ENCODE measurements at regions not wholly inside any gene's neighbourhood (a gene's known extent, or its start where the extent isn't known, plus 50 kb on each side); places are given as distances from the start of the nearest gene placed in this dataset.

DNA sequence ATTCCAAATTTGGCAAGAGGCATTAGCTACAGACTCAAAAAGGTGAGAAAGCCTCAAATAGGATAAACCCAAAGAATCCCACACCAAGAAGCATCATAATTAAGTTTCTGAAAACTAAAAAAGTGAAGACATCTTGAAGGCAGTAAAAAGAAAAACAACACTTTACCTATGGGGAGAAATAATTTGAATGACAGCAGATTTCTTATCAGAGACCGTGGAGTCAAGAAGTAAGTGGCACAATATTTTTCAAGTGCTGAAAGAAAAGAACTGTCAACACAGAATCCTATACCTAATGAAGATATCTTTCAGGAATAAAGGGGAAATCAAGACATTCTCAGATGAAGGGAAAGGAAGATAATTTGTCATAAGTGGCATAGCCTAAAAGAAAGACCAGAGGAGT, 193.3 kb upstream of the CHD6 start:
- no peak for DNase-seq (ENCODE audit: extremely low read depth in 1 of 2, low read depth in 1 of 2)

DNA sequence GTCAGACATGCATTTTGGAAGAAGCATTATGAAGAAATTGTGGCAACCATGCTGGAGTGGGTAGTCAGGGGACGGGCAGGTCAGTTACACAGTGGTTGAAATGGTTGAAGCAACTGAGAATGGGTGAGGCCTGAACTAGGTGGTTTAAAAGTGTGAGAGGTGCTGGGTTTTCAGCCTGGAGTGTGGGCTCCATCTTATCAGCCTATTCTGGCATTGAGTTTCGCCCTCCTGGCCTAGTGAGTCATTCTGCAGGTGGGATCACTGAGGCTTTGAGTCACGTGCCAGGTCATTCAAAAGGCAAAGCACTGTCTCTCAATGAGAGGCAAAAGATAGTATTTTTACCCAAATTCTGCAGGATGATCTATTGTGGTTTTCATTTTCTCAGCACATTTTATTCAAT, 181.9 kb upstream of the CHD6 start:
- DNase-seq (ENCODE audit: extremely low read depth in 1 of 2, low read depth in 1 of 2), result no peak

DNA sequence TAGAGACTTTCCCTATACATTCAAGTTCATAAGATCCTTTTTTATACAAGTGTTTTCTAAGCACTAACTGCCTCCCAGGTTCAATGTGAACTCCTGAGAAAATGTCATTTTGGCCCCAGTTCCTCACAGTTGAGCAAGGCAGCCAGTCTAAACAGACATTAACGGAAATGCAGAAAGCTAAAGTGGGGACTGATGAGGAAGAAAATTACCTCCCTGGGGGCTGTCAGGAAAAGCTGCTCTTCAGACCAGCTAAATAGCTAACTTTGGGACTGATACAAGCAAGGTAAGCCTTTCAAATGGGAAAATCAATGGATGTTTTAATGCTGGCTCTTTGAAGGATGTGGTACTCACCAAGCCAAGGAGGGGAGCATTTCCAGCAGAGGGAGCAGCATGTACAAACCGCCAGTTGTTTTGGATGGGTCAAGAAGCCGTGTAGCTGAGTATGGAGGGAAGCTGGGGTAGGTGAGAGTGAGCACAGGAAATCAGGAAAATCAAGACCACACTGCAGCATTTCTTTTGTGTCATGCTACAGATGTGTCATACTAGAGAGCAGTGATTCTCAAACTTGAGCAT, 180.8 kb upstream of the CHD6 start:
- DNase-seq (ENCODE audit: extremely low read depth in 1 of 2, low read depth in 1 of 2), result no peak

DNA sequence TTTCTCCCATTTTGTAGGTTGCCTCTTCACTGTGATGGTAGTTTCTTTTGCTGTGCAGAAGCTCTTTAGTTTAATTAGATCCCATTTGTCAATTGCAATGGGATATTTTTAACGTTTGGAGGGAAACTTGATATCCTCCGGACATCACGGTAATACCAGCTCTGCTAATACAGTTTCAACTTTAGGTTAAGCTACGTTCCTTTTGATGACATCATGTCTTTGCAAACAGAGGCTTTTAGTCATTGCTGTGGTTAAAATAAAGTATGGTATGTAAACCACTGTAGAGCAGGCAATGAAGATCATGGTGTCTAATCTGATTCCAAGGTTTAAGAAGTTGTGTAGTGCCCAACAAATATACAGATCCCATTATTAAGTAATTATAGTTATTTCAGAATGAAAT, 168.0 kb upstream of the CHD6 start:
- no peak for DNase-seq (ENCODE audit: extremely low read depth in 1 of 2, low read depth in 1 of 2)

DNA sequence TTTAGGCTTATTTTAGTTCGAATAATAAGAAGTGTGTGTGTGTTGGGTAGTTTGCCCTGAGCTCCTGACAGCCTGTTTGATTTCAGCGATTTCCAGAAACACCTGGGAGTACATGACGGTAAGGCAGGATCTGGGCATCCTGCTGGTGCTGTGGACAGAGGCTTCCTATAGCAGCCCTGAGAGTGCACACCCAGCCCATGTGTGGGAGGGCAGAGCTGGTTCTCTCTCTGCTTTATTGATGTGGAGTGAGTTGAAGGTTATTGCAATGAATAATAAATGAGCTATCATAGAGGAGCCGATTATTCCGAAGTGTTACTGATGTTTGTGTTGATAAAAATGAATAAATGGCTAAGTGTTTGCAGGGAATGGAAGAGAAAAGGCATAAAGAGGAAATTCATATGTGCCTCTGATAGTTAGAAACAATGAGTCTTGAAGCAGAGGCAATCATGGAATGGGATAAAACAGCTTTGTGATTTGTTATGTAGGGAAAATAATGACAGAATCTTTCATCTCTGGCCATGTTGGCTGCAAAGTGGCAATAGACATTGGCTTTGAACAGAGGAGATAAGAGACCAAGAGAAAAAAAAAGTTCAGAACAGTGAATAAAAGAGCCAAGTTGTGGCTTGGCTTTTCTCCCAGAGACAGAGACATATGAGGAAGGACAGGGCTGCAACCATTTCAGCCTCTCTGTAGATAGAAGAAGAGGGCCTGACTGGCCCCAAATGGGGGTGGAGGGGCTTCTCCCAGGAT, 166.2 kb upstream of the CHD6 start:
- no peak for DNase-seq (ENCODE audit: extremely low read depth in 1 of 2, low read depth in 1 of 2)

DNA sequence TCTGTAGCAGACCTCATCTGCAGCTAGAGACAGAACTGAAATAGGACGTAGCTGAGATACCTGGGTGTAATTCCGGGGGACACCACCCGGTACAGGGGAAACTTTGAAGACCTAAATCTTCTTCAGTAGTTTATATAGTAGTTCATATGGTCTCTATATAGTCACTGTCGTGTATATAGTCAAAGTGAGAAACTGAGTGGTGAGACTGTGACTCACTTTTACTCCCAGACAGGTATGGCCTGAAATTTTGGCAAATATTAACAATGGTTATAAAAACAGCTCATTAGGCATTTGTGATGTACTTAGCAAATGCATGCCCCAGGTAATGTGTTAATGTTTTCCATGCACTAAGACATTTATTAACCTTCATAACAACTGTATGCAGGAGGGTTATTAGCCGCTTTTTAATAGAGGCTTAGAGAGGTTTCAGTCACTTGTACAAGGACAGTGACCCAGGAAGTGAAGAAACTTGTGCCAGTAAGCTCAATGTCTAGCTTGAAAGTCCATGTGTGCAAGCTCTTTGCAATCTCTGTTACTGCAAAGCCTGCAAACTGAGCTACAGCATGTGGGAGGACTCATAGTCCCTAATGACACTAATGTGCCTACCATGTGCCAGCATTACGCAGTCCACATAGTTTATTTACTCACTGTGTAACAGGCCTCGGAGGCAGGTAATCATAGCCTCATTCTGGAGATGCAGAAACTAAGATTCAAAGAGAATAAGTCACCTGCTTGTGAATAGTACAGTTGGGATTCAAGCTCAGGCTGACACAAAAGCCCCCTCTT, 165.4 kb upstream of the CHD6 start:
- DNase-seq (ENCODE audit: extremely low read depth in 1 of 2, low read depth in 1 of 2), result no peak

DNA sequence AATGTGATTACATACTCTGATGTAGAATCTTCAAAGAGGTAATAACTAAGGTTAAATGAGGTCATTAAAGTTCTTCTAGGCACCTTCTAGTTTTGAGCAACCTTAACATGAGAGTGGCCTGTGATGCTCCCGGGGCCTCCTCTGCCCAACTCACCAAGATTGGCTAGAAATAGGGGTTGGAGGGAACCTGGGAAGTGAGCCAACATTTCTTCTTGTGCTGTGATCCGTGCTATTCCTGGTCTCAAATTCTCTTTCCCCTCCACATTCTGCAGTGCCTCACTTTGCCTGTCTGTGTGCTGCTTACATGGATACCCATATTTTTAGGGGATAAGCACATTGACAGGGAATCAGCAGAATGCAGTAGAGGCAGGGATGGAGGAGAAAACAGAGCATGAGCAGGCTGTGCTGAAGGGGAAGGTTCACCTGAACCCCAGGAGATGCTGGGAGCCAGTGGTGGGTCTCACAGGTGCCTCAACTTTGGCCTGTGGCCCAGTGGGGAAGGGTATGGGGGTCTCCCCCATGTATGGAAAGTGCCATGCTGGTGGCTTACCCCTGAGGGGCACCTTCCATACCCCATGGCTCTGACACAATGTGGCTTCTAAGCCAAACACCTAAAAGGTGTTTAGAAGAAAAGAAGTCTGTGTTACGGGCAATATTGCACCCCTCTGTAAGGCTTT, 164.7 kb upstream of the CHD6 start:
- no peak for DNase-seq (ENCODE audit: extremely low read depth in 1 of 2, low read depth in 1 of 2)

DNA sequence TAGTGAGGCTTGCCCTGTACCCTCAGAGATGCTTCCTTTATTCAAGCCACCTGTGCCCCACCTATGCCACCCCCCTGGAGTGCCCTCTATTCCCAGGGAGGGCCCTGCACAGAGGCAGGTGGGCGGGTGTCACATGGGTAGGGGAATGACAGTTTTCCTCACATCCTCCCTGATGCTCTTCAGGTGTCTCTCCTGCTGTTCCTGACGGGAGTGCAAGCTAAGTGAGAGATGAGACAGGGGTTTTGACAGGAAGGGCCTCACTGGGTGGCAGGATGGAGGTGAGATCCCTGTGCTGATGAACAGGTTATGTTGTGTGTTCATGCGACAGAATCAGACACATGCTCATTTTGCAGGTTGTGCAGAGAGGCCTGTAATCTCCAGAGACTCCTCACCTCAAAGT, 164.1 kb upstream of the CHD6 start:
- DNase-seq (ENCODE audit: extremely low read depth in 1 of 2, low read depth in 1 of 2), result no peak

DNA sequence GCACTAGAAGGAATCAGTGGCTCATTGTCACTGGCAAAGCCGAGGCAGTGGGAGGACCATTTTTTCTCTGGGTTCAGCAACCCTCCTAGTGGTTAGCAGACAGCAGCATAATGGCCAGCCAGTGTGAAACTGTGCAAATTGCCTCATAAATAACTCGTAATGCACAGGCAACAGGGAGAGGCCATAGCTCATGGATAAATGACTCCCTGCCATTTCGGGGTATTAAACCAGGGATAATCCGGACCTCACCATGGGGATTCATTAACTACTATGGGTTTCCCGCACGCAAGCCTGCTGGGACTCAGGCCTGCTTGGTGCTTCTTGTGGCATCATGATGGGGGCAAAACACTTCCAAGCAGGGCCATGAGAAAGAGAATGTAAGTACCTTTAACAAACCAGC, 158.2 kb upstream of the CHD6 start:
- DNase-seq (ENCODE audit: extremely low read depth in 1 of 2, low read depth in 1 of 2), result no peak

DNA sequence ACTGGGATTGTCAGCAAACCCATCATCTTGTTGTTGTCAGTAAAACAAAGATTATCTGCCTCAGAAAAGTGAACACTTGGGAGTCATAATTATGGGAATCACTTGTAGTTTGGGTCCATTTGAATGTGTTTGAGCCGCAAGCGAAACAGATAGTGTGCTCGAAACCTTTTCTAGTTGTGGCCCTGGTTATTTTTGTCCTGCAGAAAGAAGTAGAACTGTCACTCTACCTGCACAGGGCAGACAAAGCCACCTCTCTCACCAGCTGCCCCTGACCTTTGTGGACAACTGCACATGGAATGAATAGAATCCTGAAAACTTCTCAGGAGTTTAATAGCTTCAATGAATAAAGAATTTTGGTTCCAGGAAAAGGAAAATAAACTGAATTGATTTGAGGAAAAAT, 156.1 kb upstream of the CHD6 start:
- DNase-seq (ENCODE audit: extremely low read depth in 1 of 2, low read depth in 1 of 2), result no peak

DNA sequence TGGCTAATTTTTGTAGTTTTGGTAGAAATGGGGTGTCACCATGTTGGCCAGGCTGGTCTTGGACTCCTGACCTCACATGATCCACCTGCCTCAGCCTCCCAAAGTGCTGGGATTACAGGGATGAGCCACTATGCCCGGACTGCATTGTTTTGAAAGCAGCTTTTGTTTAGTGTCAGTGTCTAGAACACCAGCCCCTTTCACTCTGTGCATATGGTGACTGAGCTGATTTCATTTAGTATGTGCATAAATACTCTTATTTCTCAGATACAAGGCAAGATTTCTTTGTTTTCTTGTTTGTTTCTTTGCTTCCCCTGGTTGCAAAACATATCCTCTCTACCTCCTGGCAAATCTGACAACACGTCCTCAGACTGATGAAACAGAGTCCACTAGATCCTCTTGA, 152.8 kb upstream of the CHD6 start:
- no peak for DNase-seq (ENCODE audit: extremely low read depth in 1 of 2, low read depth in 1 of 2)

DNA sequence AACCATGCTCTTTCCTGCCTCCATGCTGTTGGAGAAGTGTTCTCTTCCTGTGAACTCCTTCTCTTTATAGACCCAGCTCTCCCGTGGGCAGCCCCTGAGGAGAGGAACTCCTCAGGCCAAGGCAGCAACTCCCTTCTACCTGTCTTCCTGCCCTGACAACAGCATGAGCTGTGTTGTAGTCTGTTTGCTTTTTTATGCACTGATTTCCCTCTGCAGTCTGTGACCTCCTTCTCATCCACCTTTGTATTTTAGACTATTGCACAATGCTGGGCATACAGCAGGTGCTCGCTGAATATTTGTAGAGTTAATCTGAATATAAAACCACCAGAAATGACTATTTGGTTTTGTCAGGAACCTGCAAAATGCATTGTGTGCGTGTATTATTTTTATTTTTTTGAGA, 152.2 kb upstream of the CHD6 start:
- DNase-seq (ENCODE audit: extremely low read depth in 1 of 2, low read depth in 1 of 2), result no peak

DNA sequence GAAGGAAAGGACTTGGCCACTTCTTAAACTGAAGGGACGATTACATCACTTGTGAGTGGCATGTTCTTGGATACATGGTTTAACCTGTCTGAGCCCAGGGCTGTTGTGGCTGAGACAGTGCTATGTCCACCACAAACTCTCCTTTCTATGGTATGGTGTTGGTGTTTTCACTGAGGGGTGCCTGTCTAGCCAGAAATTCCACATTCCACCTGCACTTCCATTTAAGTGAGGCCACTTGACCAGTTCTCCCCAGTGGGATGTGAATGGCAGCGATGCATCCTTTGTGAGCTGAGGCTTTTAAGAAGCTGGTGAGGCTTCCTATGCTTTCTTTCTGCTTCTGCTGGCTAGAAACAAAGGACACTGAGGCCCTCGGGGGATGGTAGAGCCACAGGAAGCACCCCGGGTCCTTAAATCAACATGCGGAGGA, 151.4 kb upstream of the CHD6 start:
- DNase-seq (ENCODE audit: extremely low read depth in 1 of 2, low read depth in 1 of 2), result no peak

DNA sequence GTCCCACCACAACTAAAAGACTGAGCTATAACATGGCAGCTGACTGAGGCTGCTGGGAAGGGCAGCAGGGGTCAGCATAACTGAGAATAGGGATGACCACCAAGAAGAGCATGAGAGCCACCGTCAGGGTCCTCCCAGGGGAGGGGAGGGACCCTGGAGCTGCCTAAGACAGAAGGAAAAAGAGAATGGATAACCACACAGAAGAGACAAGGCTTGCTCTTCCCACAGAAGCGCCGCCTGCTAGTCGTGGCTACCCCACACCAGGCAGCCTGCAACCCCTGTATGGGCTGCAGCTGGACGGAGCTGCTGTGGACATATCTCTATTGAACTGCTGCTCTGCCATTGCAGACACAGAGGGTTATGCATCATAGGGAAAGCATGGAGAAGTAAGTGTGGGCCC, 132.0 kb upstream of the CHD6 start:
- DNase-seq (ENCODE audit: extremely low read depth in 1 of 2, low read depth in 1 of 2), result no peak

DNA sequence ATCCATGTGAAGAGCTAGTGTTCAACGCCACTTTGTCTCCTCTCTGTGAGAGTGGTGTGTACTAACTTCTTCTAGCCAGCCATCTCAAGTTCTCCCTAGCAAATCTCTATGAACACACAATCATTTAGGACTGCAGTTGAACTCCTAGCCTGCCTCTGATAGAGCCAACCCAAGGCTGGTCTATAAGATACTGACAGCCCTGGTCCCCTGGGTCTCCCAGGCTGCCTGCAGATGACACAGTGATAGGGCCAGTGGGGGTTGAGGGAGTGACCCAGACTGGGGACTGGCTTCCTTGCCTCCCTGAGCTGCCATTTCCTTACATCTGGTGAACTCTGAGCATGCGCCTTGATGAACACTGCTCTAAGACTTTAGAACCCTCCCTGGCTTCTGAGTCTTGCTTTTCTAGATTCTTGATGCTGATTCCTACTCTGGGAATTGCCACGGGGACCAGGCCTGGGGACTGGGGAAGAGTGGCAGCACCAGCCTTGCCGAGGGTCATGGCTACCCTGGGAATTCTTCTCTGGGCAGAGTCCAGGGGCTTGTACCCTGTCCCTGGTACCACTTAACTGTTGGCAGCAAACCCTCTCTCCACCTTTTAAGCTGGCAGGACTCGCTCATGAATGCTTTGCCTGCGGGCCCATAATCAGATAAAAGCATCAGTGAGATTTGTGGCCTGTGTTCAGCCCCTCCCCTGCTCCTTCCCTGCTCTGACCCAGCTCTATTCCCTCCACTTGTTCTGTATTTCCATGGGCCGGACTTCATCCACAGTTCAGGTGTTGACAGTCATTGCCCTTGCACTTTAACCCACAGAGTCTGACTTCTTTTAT, 130.8 kb upstream of the CHD6 start:
- DNase-seq (ENCODE audit: extremely low read depth in 1 of 2, low read depth in 1 of 2), result no peak

DNA sequence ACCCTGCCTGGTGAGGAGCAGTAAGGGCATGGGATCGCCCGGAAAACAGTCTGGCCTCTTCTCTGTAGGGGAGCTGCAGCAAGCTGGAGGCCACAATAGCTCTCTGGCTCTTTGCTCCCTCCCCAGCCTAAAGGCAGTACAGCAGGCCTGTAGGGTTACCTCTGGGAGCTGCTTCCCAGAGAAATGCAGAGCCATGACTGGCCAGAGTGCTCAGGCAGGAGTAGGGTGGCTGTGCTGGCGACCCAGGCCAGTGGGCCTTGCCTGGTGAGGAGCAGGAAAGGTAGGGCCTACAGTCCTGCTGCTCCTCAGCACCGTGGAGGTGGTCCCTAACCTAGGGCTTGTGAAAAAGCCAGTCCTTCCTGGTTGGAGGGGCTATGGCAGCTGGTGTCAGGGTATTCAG, 129.9 kb upstream of the CHD6 start:
- DNase-seq (ENCODE audit: extremely low read depth in 1 of 2, low read depth in 1 of 2), result no peak

DNA sequence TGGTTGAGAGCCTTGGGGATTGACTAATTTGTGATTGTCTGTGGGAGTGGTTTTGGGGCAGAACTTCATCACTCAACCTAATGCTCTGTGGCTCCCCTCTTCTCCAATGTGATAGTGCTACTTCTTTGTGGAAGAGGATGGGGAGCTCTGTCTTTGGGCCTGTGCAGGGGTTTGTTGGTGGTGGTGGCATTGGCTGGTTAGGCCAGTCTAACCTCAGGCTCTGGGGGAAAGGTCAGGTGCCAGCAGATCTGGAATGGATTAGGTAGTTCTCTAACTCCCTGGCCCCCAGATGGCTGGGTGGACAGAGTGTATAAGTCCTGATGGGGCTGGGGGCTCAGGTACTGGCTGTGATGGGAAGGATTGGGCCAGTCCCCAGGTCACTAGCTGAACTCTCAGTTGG, 129.0 kb upstream of the CHD6 start:
- DNase-seq (ENCODE audit: extremely low read depth in 1 of 2, low read depth in 1 of 2), result no peak

DNA sequence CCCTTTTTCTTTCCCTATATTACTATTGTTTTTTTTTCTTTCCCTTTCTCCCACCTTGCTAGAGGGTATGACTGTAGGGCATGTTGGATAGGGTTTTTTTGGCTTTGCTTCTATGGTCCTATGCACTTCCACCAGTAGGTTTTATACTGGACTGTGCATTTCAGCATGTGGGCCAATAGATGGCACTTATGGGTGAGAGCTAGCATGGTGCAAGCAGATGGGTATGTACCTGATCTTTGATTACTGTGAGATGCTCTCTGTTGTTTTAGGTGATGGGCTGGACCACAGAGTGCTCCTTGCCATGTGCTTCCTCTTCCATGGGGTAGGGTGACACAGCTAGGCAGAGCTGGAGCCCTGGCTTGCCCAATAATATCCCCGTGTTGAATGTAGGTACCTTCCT, 128.5 kb upstream of the CHD6 start:
- no peak for DNase-seq (ENCODE audit: extremely low read depth in 1 of 2, low read depth in 1 of 2)

DNA sequence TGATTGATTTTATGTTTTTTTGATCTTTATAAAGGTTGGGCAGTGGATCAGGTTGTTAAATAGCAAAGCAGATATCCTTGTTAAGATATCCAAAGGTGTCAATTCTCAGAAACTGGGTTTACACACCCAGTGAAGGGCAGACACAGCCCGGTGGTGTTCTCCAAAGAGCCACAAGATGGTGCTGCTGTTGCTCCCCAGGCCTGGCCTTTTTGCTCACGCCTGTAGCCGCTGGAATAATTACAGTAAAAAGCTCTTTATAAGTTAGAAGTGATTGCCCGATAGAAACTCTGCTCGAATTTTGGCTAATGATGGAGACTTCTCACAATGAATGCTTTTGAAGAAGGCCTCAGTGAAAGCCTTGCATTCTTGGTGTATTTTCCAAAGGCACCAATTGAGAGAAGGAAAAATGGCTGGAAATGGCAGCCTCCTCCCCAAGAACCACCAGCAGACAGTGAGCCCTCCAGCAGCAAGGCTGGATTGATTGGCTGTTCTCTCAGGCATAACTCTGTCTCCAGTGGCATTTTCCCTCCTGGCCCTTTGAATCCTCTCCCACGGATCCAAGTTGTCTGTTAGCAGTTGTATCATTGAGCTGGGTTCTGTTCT, 120.5 kb upstream of the CHD6 start:
- no peak for DNase-seq (ENCODE audit: extremely low read depth in 1 of 2, low read depth in 1 of 2)

DNA sequence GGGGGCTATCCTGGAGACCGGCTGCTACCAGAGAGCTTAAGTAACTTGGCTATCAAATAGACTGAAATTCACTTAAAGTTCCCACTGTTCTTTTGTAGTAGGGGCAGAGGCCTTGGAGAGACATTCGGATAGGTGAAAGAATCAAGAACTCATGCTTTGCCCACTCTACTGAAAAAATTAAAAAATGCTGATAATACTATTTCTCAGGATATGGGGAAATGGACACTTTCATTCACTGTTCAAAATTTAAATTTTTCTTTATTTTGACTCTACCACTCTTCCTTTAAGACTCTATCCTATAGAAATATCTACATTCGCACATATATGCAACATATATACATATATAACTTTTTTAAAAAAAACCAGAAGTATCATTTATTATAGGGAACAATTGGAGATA, 117.8 kb upstream of the CHD6 start:
- DNase-seq (ENCODE audit: extremely low read depth in 1 of 2, low read depth in 1 of 2), result no peak
